Non-pigmented ciliary epithelial cell (primary cell): ENCODE measurements at regions not wholly inside any gene's neighbourhood (a gene's known extent, or its start where the extent isn't known, plus 50 kb on each side); places are given as distances from the start of the nearest gene placed in this dataset.
A peak's percentile ranks its signal among the peaks of the same experiment; 100 is the strongest.

ENCODE experiments used
- DNase-seq: peaks from one replicate; pipeline ENCODE4 v3.0.0-alpha.2; 2010; ENCODE audit warnings: low read depth

DNA sequence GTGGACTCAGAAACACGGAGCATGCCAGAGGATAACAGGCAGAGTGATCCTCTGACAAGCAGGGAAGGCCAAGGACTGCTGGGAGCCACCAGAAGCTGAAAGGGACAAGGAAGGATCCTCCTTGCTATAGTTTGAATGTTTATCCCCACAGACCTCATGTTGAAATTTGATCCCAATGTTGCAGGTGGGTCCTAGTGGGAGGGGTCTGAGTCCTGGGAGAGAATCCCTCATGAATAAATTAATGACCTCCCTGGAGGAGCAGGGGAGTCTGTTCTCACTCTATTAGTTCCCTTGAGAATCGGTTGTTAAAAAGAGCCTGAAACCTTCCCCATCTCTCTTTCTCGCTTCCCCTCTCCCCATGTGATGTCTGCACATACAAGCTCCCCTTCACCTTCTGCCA, 124.4 kb downstream of the FBXO15 start:
- DNase-seq = no peak

- no peak for DNase-seq
Measured at GRCh38 chr18:74019864-74020263, 127.8 kb downstream of the FBXO15 start.

GRCh38 chr18:74013955-74014354, 133.7 kb downstream of the FBXO15 start:
- peak; percentile 88 for DNase-seq

DNA sequence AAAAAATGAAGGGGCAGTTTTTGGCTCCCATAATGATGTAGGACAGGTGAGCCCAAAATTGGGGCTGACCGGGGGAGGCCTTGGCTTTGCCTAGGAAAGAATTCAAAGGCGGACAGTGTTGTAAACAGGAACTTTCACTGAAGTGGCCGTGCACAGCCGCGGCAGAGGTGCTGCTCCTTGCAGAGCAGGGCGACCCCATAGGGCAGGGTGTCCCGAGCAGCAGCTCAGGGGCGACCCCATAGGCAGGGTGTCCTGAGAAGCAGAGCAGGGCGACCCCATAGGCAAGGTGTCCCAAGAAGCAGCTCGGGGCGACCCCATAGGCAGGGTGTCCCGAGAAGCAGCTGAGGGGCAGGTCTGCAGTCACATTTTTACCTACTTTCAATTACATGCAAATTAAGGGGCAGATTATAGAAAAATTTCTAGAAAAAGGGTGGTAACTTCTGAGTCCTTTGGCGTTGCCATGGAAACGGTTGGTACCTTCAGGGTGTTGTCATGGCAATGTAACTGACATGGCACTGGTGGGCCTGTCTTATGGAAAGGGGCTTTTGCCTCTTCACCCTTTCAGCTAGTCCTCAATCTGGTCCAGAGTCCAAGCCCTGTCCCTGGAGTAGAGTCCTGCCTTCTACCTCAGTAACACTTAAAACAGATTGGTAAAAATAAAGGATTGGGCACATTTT, 134.5 kb downstream of the FBXO15 start:
- no peak for DNase-seq

DNA sequence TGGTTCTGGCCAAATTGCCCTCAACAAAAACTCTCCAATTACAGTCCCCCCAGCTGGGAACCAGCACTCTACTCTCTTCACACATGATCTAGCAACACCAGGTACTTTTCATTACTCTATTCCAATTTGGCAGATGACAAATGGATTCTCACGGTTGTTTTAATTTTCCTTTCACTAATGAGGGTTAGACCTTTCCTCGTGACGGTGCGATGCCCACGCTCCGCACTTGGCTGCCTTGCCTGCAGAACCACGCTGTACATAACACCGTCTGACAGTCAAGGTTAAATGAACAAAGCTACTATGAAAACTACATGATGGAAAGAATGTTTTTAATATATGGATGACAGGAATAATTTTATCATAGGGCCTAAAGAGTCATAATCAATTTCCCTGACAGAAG, 141.5 kb downstream of the FBXO15 start:
- no peak for DNase-seq

GRCh38 chr18:74005320-74006109, 142.1 kb downstream of the FBXO15 start:
- no peak for DNase-seq

DNA sequence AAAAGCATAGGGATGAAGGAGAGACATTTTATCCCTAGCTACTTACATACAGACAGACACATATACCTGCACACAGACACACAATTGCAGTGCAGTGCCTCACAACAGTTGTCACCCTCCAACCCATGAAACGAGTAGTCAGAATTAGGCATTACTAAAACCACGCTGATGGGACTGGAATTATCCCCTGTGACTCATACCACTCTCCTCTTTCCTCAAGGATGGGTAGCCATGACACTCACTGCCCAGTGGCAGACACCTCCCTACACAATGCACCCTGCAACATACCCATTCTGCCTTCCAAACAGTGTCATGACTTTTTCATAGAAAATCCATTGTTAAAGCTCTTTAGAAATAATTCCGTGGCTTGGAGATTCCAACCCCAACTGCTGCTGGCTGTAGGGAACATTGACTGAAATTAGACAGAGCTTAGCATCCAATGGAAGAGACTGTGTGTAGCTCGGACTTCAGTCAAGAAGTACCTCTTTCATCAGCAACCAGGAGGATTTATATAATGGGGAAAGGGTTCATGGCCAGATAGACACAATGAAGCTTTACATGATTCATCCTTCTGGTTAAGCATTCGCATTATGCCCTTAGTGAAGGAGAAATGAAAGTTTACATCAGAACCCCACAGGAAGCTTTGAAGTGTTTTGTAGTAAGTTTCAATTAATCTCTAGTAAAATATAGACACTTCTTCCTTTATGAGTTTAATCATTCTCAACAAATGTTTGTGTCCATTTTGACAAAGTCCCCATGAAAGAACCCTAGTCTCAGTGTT, 155.2 kb downstream of the FBXO15 start:
- no peak for DNase-seq

- DNase-seq = no peak
Measured at GRCh38 chr18:73991570-73991969, 156.1 kb downstream of the FBXO15 start.

DNA sequence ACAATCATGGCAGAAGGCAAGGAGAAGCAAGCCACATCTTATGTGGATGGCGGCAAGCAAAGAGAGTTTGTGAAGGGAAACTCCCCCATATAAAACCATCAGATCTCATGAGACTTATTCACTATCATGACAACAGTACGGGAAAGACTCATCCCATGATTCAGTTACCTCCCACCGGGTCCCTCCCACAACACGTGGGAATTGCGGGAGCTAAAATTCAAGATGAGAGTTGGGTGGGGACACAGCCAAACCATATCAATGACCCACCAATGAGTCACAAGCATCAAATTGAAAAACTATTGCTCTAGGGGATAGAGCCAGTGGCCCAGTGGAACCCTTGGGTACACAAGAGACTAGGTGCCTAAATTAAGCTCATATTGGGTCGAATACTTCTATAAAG, 157.4 kb downstream of the FBXO15 start:
- no peak for DNase-seq

- no peak for DNase-seq
Measured at GRCh38 chr18:73987247-73987980, 160.2 kb downstream of the FBXO15 start.

- DNase-seq = no peak
Measured at GRCh38 chr18:73986711-73987110, 160.9 kb downstream of the FBXO15 start.

- DNase-seq = no peak
Measured at GRCh38 chr18:73985855-73986625, 161.6 kb downstream of the FBXO15 start.

GRCh38 chr18:73983970-73984369, 163.7 kb downstream of the FBXO15 start:
- no peak for DNase-seq

- no peak for DNase-seq
Measured at GRCh38 chr18:73983496-73983895, 164.1 kb downstream of the FBXO15 start.

GRCh38 chr18:73981796-73982195, 165.8 kb downstream of the FBXO15 start:
- DNase-seq = no peak

DNA sequence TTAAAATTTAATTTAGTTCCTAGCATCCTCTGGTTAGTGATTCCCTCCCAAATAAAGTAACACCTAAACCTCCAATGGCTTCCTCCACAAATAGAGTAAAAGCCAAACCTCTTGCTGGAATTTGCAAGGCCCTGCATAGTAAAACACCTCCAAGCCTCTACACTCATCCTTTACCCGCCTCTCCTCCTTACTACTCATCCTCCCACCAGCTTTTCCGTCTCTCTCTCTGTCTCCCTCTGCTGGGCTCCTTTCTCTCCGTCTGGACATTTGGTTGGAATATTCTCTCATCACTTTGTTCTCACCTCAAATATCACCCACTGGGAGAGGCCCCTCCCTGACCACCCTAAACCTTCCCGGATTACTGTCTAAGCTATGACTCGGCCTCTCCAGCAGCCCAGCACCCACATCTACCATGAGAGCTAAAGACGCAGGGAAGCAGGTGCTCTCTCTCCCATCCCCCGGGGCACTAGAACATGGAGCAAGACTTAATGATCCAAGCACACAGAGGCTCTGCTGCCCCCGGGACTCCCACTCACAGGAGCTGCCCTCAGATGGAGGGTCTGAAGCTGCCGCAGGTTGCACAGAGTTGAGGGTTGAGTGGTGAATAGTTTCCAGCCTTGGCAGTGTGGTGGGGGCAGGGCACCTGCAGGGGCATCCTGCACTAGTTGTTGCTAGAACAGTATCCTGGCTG, 167.2 kb downstream of the FBXO15 start:
- DNase-seq = no peak

DNA sequence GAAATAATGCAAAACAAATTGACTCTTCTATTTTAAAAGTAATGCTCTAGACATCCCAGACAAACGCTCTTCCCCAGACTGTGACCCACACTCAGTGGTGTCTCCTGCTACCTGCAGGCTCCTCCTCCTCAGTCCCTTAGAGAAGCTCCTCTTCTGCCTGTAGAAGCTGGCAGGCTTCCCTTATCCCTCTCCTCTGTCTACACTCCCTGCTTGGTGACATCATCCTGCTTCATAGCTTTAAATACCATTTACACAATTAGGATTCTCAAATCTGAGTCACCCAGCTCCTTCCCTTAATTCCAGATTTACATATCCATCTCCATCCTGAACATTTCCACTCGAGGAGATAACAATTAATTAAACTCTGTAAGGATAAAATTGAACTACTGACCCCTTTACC, 167.9 kb downstream of the FBXO15 start:
- peak; percentile 55 for DNase-seq

GRCh38 chr18:73976433-73976832, 171.2 kb downstream of the FBXO15 start:
- no peak for DNase-seq

GRCh38 chr18:73975266-73975665, 172.4 kb downstream of the FBXO15 start:
- DNase-seq = peak; percentile 54

DNA sequence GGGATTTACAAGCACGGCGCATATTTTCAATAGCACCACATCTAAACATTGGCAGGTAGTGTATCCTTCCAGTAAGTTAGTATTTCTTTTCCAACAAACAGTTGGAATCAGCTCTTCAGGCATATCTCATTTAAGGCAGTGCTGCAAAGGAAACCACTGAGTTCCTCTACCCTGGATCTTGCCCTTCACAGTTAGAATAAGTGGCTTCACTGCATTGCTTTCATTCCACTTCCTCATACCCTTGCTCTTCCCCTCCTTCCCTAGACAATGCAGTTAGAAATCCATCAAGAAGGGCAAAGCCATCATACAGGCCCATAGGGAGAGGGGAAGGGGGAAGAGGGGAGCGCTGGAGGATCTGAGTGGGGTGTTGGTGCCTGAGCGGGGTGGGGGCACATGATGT, 173.7 kb downstream of the FBXO15 start:
- no peak for DNase-seq

DNA sequence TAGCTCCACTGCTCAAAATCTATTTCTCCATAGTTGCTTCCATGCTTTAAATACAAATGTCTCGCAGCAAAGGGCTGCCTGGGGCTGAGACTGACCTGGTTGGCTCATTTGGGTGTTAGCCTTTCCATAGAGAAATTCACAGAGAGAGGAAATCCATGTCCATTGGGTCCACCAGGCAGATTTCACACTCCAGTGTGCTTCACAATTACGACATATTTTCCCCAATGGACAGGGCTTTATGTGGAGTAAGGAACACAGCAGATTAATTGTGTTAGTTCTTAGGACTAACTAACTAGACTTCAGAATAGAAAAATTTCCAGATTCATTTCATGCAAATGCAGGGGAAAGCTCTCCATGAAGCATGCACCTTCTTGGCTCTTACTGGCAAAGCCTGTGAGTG, 180.7 kb downstream of the FBXO15 start:
- DNase-seq = no peak
